Immature natural killer cell (primary cell): ENCODE measurements at regions not wholly inside any gene's neighbourhood (a gene's known extent, or its start where the extent isn't known, plus 50 kb on each side); places are given as distances from the start of the nearest gene placed in this dataset.
"Not testable (repeated sequence)": the region's sequence is repeated elsewhere in the genome, so short reads cannot be mapped to it uniquely, and the experiment has no call there.

ENCODE experiments used
- DNase-seq, 3 donors: peaks; one replicate each; pipeline ENCODE4 v3.0.0; 2022; ENCODE audit warnings: mixed read lengths in 1 of 3
- H3K27ac Mint-ChIP-seq, 6 donors: one replicate each; pipeline ENCODE4 v1.8.0; 2020; ENCODE audit warnings: mixed read lengths in 6 of 6, mild to moderate bottlenecking in 5 of 6, inconsistent platforms in 4 of 6, moderate library complexity in 3 of 6
- H3K27me3 Mint-ChIP-seq, 3 donors: one replicate each; pipeline ENCODE4 v1.8.0; 2020 to 2021; ENCODE audit warnings: low read depth in 3 of 3, mild to moderate bottlenecking in 3 of 3, mixed read lengths in 3 of 3, moderate library complexity in 3 of 3, inconsistent platforms in 1 of 3
- H3K36me3 Mint-ChIP-seq, 3 donors: one replicate each; pipeline ENCODE4 v1.8.0; 2020; ENCODE audit warnings: mixed read lengths in 3 of 3, inconsistent platforms in 2 of 3, mild to moderate bottlenecking in 2 of 3
- H3K4me1 Mint-ChIP-seq, 2 donors: one replicate each; pipeline ENCODE4 v1.8.0; 2020; ENCODE audit warnings: inconsistent platforms in 2 of 2, mild to moderate bottlenecking in 2 of 2, mixed read lengths in 2 of 2, moderate library complexity in 1 of 2
- H3K4me3 Mint-ChIP-seq, 5 donors: one replicate each; pipeline ENCODE4 v1.8.0; 2020; ENCODE audit warnings: mild to moderate bottlenecking in 5 of 5, mixed read lengths in 5 of 5, inconsistent platforms in 3 of 5, moderate library complexity in 3 of 5
- H3K9me3 Mint-ChIP-seq, 6 donors: one replicate each; pipeline ENCODE4 v1.8.0; 2020; ENCODE audit warnings: mild to moderate bottlenecking in 6 of 6, mixed read lengths in 6 of 6, inconsistent platforms in 4 of 6, moderate library complexity in 3 of 6

DNA sequence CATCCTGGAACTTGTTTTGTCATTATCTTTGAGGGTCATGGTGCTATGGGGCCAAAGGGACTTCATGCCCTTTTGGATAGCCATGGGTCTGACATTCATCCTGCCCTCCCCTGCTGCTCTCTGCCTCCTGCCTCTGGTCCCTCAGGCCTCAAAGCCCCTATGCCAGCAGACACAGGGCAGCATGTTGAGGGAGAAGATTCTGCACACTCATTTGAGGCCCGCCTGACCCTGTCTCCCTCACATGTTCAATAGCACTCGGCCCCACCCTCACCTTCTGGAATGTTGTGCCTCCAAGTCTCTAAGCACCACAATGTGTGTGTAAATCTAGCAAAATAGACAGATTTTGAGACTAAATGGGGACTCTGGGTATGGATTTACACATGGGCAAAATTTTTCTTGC is 178.7 kb upstream of the ANKRD28 start:
- Mint-ChIP-seq H3K27ac (no peak overlapping the region), H3K36me3 (no peaks in the 10 kb centered on the region), H3K27me3 (peaks cover 2 to 3% (median 2%) of the 10 kb centered on the region in 3 donors), H3K4me3 (no peak overlapping the region), H3K9me3 (no peaks in the 10 kb centered on the region), H3K4me1 (no peaks in the 10 kb centered on the region)
- DNase-seq = no peak

DNA sequence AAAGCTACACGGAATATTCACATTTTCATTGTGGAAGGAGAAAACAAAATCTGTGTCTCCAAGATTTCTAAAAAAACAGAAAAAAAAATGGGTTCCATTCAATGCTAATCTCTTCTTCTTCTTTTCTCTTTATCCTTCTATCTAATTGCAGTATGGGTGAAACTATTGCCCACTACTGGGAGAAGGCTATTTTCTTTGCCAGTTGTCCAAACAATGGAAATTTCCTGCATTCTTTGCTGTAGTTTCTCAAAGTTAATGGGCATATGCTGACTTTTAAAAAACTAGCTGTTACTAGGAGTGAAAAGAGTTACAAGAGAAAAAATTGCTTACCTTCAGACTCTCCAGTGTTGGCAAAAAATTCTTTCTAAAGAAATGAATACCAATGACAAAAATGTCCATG is 179.3 kb upstream of the ANKRD28 start:
- Mint-ChIP-seq H3K4me3 (no peak overlapping the region), H3K27ac (no peak overlapping the region), H3K4me1 (no peaks in the 10 kb centered on the region), H3K9me3 (no peaks in the 10 kb centered on the region), H3K36me3 (no peaks in the 10 kb centered on the region), H3K27me3 (peaks cover 2 to 3% (median 2%) of the 10 kb centered on the region in 3 donors)
- DNase-seq = no peak

DNA sequence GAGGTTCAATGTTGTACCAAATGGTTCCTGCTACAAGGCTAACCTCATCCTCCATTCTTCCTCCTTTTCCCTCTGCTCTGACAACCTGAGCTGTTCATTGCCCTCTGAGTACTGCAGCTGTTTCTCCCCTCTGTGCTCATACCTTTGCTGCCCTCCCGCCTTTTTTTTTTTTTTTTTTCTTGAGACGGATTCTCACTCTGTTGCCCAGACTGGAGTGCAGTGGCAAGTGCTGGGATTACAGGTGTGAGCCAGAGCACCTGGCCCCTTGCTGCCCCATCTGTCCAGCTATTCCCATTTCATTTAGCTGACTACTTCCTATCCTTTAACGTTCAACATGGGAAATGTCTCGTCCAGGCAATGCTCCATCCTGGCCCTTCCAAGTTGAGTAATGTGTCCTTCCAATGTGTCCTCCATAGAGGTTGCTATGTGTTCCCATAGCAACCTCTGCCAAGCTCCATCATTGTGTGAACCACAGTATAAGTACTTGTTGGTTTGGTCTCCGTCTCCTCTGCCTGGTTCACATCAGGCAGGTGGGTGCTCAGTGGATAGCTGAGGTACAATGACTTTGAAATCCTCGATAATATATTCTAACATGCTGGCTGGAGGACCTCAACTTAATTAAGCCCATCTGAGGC is 179.9 kb upstream of the ANKRD28 start:
- Mint-ChIP-seq H3K27ac (no peak overlapping the region), H3K4me1 (no peaks in the 10 kb centered on the region), H3K4me3 (no peak overlapping the region), H3K36me3 (no peaks in the 10 kb centered on the region), H3K9me3 (no peaks in the 10 kb centered on the region), H3K27me3 (peaks cover 2 to 3% (median 2%) of the 10 kb centered on the region in 3 donors)
- DNase-seq = no peak

DNA sequence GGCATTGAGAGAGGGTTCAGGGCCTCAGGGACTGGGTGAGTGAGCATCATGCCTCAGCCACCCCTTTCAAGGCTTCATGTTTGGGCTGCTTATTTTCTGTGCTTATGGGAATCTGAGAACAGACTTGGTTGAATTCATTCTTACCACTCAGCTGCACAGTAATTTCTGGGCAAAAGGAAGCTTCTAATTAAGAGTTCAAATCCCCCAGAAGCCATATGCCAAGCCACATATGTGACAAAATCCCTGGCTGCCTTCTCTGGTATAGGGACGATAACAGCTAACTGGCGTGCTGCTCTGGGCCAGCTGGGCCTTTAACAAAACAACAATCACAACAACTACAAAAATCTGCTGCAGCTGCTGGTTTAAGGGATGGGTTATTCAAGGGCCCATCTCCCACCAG is 181.0 kb upstream of the ANKRD28 start:
- DNase-seq = no peak
- Mint-ChIP-seq H3K27me3 (peaks cover 1 to 2% (median 2%) of the 10 kb centered on the region in 3 donors), H3K9me3 (no peaks in the 10 kb centered on the region), H3K4me3 (no peak overlapping the region), H3K36me3 (no peaks in the 10 kb centered on the region), H3K4me1 (no peaks in the 10 kb centered on the region), H3K27ac (no peak overlapping the region)

DNA sequence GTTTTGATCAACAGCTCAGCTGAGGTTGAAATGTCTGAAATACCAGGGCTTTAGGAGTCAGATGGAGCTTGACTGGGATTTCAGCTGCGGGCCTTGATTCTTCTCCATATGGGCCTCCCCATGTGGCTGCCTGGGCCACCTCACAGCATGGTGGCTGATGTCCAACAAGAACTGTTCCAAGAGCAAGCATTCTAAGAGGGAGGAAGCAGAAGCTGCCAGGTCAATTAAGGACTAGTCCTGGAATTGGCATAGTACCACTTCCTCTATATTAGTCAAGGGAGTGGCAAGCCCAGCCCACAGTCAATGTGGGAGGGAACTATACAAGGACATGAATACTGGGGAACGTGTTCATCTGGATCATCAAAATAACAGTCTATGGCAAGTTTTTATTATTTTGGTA is 181.7 kb upstream of the ANKRD28 start:
- no peak overlapping the region for H3K27ac Mint-ChIP-seq
- H3K4me3 Mint-ChIP-seq = no peak overlapping the region
- H3K4me1 Mint-ChIP-seq = no peaks in the 10 kb centered on the region
- no peaks in the 10 kb centered on the region for H3K36me3 Mint-ChIP-seq
- H3K9me3 Mint-ChIP-seq = no peaks in the 10 kb centered on the region
- no peak for DNase-seq
- peaks cover 0 to 2% (median 0%) of the 10 kb centered on the region in 3 donors for H3K27me3 Mint-ChIP-seq

DNA sequence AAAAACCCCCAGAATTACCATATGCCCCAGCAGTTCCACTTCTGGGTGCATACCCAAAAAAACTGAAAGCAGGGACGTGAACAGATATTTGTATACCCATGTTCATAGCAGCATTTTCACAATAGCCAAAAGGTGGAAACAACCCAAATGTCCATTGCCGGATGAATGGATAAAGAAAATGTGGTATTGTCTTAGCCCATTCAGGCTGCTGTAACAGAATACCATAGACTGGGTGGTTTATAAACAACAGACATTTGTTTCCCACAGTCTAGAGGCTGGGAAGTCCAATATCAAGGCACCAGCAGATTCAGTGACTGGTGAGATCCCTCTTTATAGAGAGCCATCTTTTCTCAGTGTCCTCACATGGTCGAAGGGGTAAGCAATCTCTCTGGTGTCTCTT is 182.1 kb upstream of the ANKRD28 start:
- H3K4me3 Mint-ChIP-seq = no peak overlapping the region
- no peak overlapping the region for H3K27ac Mint-ChIP-seq
- H3K36me3 Mint-ChIP-seq = no peaks in the 10 kb centered on the region
- H3K9me3 Mint-ChIP-seq = no peaks in the 10 kb centered on the region
- DNase-seq = no peak
- H3K27me3 Mint-ChIP-seq = peaks cover 0 to 2% (median 0%) of the 10 kb centered on the region in 3 donors
- H3K4me1 Mint-ChIP-seq = no peaks in the 10 kb centered on the region

DNA sequence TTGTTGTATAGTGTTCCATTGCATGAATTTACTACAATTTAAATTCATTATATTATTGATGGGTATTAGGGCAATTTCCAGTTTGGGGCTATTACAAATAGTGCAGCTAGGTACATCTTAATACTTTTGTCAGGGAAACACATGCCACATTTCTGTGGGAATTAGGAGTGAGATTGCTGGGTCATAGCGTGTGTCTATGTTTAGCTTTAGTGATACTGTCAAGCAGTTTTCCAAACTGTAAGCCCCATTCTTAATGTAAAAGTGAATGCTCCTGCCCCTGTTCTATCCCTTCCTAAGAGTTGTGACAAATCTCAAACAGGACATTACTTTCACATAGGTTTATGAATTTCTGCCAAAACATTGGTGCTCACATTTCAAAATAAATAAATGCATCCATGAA is 184.5 kb upstream of the ANKRD28 start:
- H3K9me3 Mint-ChIP-seq = peaks cover 0 to 2% (median 0%) of the 10 kb centered on the region in 6 donors
- H3K4me3 Mint-ChIP-seq = no peak overlapping the region
- H3K36me3 Mint-ChIP-seq = no peaks in the 10 kb centered on the region
- no peak for DNase-seq
- H3K4me1 Mint-ChIP-seq = no peaks in the 10 kb centered on the region
- H3K27me3 Mint-ChIP-seq = peaks cover 0 to 4% (median 3%) of the 10 kb centered on the region in 3 donors
- H3K27ac Mint-ChIP-seq = no peak overlapping the region

DNA sequence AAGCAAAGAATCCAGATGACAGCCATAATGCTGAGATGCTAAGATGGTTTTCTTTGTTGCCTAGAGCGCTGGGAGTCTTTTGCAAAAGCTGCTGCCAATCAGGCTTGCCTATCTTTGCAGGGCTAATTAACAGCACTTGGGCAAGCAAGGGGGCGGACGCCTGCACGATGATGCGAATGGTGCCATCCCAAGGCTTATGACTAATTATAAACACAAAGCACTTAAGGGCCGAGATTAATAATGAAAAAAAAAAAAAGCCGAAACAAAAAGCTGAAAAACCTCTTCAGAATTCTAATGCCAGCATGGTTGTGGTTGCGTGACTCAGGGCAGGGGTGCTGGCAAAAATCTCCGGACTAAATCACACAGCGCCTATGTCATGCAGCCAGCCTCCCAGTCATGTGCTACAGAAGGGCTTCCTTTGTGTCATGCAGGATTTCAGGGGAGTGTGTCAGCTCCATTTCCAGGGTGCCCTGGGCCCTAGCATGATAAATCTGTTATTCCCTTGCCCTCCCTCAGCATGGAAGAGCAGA is 185.0 kb upstream of the ANKRD28 start:
- Mint-ChIP-seq H3K27me3 (peaks cover 3 to 9% (median 3%) of the 10 kb centered on the region in 3 donors), H3K27ac (no peak overlapping the region), H3K36me3 (peaks cover 0 to 3% (median 0%) of the 10 kb centered on the region in 3 donors), H3K4me3 (no peak overlapping the region), H3K4me1 (no peaks in the 10 kb centered on the region), H3K9me3 (peaks cover 0 to 2% (median 0%) of the 10 kb centered on the region in 6 donors)
- DNase-seq = no peak

DNA sequence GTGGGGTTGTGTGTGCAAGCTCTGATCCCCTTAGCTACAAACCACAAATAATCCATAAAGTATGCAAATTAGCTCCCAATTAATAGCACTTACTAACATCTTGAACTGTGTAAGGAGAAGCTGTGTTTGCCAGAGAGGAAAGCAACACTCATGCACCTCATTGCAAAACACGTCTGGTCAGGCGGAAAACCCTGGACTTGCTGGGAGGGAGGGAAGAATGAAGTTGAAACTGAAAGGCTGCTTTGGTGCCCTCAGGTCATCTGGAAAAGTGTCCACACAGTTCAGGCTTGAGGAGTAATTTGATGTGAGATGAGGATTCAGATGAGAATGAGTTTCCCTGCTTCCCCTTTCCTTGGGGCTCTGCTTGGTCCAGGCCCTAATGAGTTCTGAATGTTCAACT is 185.5 kb upstream of the ANKRD28 start:
- Mint-ChIP-seq H3K27ac (no peak overlapping the region), H3K36me3 (peaks cover 0 to 3% (median 0%) of the 10 kb centered on the region in 3 donors), H3K27me3 (peaks cover 3 to 9% (median 3%) of the 10 kb centered on the region in 3 donors), H3K4me3 (no peak overlapping the region), H3K9me3 (peaks cover 0 to 2% (median 0%) of the 10 kb centered on the region in 6 donors), H3K4me1 (no peaks in the 10 kb centered on the region)
- no peak for DNase-seq

DNA sequence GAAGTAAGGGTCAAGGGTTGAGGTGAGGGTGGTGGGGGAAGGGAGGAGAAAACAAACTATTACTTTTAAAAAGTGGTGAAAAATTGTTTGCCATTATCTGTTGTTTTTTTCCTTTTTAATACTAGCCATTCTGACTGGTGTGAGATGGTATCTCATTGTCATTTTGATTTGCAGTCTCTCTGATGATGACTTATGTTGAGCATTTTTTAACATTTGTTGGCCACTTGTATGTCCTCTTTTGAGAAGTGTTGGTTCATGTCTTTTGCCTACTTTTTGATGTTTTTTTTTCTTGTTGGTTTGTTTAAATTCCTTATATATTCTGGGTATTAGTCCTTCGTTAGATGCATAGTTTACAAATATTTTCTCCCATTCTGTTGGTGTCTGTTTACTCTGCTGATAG is 185.9 kb upstream of the ANKRD28 start:
- no peak for DNase-seq
- no peak overlapping the region for H3K4me3 Mint-ChIP-seq
- no peak overlapping the region for H3K27ac Mint-ChIP-seq

DNA sequence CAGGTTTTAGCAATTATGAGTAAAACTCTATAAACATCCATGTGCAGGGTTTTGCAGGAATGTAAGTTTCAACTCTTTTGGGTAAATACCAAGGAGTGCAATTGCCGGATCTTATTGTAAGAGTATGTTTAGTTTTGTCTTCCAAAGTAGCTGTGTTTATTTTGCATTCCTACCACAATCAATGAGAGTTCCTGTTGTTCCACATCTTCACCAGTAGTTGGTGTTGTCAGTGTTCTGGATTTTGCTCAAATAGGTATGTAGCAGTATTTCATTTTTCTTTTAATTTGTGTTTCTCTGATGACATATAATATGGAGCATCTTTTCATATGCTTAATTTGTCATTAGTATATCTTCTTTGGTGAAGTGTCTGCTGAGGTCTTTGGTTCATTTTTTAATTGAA is 185.1 kb upstream of the GALNT15 start:
- Mint-ChIP-seq H3K36me3 (peaks cover 0 to 3% (median 0%) of the 10 kb centered on the region in 3 donors), H3K27ac (no peak overlapping the region), H3K27me3 (peaks cover 3 to 16% (median 5%) of the 10 kb centered on the region in 3 donors), H3K4me1 (no peaks in the 10 kb centered on the region), H3K4me3 (no peak overlapping the region), H3K9me3 (peaks cover 0 to 7% (median under 1%) of the 10 kb centered on the region in 6 donors)
- no peak for DNase-seq

More for the DNA sequence above, 185.9 kb upstream of the ANKRD28 start:
- peaks cover 0 to 3% (median 0%) of the 10 kb centered on the region in 6 donors for H3K9me3 Mint-ChIP-seq
- H3K4me1 Mint-ChIP-seq = no peaks in the 10 kb centered on the region
- peaks cover 3 to 13% (median 3%) of the 10 kb centered on the region in 3 donors for H3K27me3 Mint-ChIP-seq
- peaks cover 0 to 3% (median 0%) of the 10 kb centered on the region in 3 donors for H3K36me3 Mint-ChIP-seq

DNA sequence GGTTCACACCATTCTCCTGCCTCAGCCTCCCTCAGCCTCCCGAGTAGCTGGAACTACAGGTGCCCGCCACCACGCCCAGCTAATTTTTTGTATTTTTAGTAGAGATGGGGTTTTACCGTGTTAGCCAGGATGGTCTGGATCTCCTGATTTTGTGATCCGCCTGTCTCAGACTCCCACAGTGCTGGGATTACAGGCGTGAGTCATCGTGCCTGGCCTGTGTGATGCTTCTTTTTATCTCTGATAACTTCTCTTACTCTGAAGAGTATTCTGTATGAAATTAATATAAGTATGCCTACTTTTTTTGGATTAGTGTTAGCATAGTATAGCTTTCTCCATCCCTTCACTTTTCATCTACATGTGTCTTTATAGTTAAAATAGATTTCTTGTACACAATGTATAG is 180.8 kb upstream of the GALNT15 start:
- not testable (repeated sequence) for H3K4me1 Mint-ChIP-seq, H3K4me3 Mint-ChIP-seq, H3K9me3 Mint-ChIP-seq, H3K27me3 Mint-ChIP-seq, H3K36me3 Mint-ChIP-seq, H3K27ac Mint-ChIP-seq, DNase-seq

DNA sequence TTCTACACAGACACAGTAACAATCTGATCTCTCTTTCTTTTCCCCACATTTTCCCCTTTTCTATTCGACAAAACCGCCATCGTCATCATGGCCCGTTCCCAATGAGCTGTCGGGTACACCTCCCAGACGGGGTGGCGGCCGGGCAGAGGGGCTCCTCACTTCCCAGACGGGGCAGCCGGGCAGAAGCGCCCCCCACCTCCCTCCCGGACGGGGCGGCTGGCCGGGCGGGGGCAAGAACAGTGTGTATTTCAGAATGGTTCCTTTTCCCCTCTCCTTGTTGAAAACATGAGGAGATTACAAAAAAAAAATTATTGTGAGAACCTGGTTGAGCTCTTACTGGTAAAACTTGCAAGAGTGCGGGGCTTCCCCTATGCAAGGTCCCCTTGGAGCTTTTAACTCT is 178.0 kb upstream of the GALNT15 start:
- not testable (repeated sequence) for H3K36me3 Mint-ChIP-seq, H3K9me3 Mint-ChIP-seq, H3K27ac Mint-ChIP-seq, H3K4me1 Mint-ChIP-seq, H3K4me3 Mint-ChIP-seq, DNase-seq, H3K27me3 Mint-ChIP-seq

DNA sequence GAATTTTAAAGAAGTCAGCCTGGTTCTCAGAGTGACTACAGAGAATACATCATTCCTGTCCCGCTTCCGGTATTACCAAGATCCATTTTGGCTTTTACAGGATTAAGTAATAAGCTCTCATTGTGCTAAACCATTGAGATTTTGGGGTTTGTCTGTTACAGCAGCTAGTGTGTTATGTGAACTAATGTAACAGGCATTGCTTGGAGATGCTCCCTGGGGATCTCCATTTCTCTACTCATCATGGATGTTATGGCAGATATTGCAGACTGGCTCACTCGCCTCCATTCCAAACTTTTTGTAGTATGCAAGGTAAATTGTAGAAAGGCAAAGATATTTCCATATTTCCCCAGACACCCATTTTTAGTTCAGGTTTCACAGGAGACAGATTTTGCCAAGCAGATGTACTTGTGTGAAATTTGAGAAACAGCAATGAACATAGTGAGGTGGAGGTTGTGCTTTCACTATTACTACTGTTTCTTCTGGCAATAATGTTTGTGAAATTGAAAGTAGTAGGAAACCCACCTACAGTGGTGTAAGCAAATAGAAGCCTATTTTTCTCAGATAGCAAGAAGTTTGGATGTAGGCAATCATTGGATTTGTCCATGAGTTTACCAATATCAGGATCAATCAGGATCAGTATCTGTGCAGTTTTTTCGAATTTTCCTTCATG is 177.1 kb upstream of the GALNT15 start:
- Mint-ChIP-seq H3K27me3 (peaks cover 0 to 10% (median 2%) of the 10 kb centered on the region in 3 donors), H3K27ac (no peak overlapping the region), H3K4me1 (no peaks in the 10 kb centered on the region), H3K36me3 (no peaks in the 10 kb centered on the region), H3K4me3 (no peak overlapping the region), H3K9me3 (peaks cover 0 to 1% (median 0%) of the 10 kb centered on the region in 6 donors)
- no peak for DNase-seq
